Ovary (tissue), 7 donors: ENCODE measurements at regions not wholly inside any gene's neighbourhood (a gene's known extent, or its start where the extent isn't known, plus 50 kb on each side); places are given as distances from the start of the nearest gene placed in this dataset.
"Not testable (repeated sequence)": the region's sequence is repeated elsewhere in the genome, so short reads cannot be mapped to it uniquely, and the experiment has no call there.

Source experiments
- DNase-seq, 5 donors: peaks; one replicate each; pipeline ENCODE4 v3.0.0-alpha.2; 2019 to 2020
- H3K27ac ChIP-seq, 2 donors: fragments of 200-600 bp; one replicate each; pipeline versions ENCODE4 v1.5.1 to v1.8.0; 2019 to 2022
- H3K27me3 ChIP-seq: fragments of 200-600 bp; one replicate; pipeline ENCODE4 v1.8.0; 2022
- H3K36me3 ChIP-seq: fragments of 200-600 bp; sonication (generic); one replicate; pipeline ENCODE4 v1.5.1; 2019
- H3K4me1 ChIP-seq: one replicate; pipeline ENCODE4 v1.8.1; 2013; ENCODE audit warnings: mild to moderate bottlenecking, moderate library complexity; ENCODE audit not compliant: insufficient read depth
- H3K4me3 ChIP-seq: fragments of 200-600 bp; sonication (generic); one replicate; pipeline ENCODE4 v1.5.1; 2017
- H3K9me3 ChIP-seq, 2 donors: fragments of 200-600 bp in 1 of 2; sonication (generic) in 1 of 2; one replicate each; pipeline versions ENCODE4 v1.5.1 to v1.8.1; 2013 to 2019; ENCODE audit warnings: mild to moderate bottlenecking in 1 of 2, moderate library complexity in 1 of 2
- CTCF ChIP-seq, 3 donors: fragments of 450-650 bp in 2 of 3; fragments of 200-600 bp in 1 of 3; IDR thresholded peaks; one replicate each; pipeline versions ENCODE4 v1.5.1 to v1.8.0; 2016 to 2022; ENCODE audit warnings: antibody characterized with exemption in 3 of 3, mild to moderate bottlenecking in 1 of 3
- EP300 ChIP-seq: sonication (generic); formaldehyde crosslinking; IDR thresholded peaks from one replicate; pipeline ENCODE4 v1.6.1; 2017; ENCODE audit warnings: antibody characterized with exemption
- POLR2A ChIP-seq: fragments of 450-650 bp; IDR thresholded peaks from one replicate; pipeline ENCODE4 v1.6.1; 2017; ENCODE audit warnings: antibody characterized with exemption, mild to moderate bottlenecking, moderate library complexity
- WGBS, 3 donors: extraction: QIAGEN DNeasy Blood & Tissue Kit in 1 of 3; methylation state at CpG; one replicate each; pipeline versions ENCODE4 v1.1.5 to v1.1.7; 2013 to 2017; 5-methylcytosine and 5-hydroxymethylcytosine counted together
- intact Hi-C, 4 donors: fragments of 100-400 bp; cut with DNase I; formaldehyde crosslinking; loops; one replicate each; pipeline versions ENCODE4 v1.11.0 to v1.15.1; 2022 to 2023
- donor health status: DM: no; HTN: no; CAD: no; lungs with moderate emphysema.
- donor health status: DM: no; HTN: no; CAD: no.
- donor health status: Bipolar disorder and iron deficiency.
- donor health status: DM: no; HTN: no; CAD: no.
- donor health status: DM: yes; HTN: yes; CAD: no.

- DNase-seq: no peak
- Histone ChIP-seq H3K4me3 (no peak overlapping the region), H3K4me1 (peaks cover 1% of the 10 kb centered on the region), H3K27ac (no peak overlapping the region), H3K27me3 (no peaks in the 10 kb centered on the region), H3K36me3 (no peaks in the 10 kb centered on the region), H3K9me3 (no peaks in the 10 kb centered on the region)
- TF ChIP-seq EP300 (no peak), CTCF (IDR thresholded peaks at IDR 0.05) (no peak), POLR2A (no peak)
- 90 to 96% (median 92%) methylated on average over 19 of the region's 19 CpGs for WGBS, 3 donors
- intact Hi-C loops: loop anchor here in 3 of 4 donors (2.0 to 10.0 kb wide), 5 partner anchors 161 to 331 kb away; no protein-coding TSS in a partner anchor
These were observed 105.6 kb upstream of the TMPRSS2 start for GRCh38 chr21:41613533-41613909.

- WGBS, 3 donors: 18 to 21% (median 19%) methylated on average over 20 to 21 of the region's 21 CpGs
- no peak for TF ChIP-seq EP300
- TF ChIP-seq POLR2A: no peak
- TF ChIP-seq CTCF (IDR thresholded peaks at IDR 0.05): peak; percentile 48 to 81 (median 60)
- Histone ChIP-seq H3K4me1 (peaks cover 1% of the 10 kb centered on the region), H3K4me3 (no peak overlapping the region), H3K9me3 (no peaks in the 10 kb centered on the region), H3K27me3 (no peaks in the 10 kb centered on the region), H3K27ac (peak overlapping the region; percentile 2 to 22), H3K36me3 (no peaks in the 10 kb centered on the region)
- DNase-seq: peak; percentile 74 to 88 (median 79)
- intact Hi-C loops: loop anchor here in 3 of 4 donors (2.0 to 10.0 kb wide), 5 partner anchors 162 to 331 kb away; no protein-coding TSS in a partner anchor
These were observed 104.9 kb upstream of the TMPRSS2 start for GRCh38 chr21:41612674-41613532.

GRCh38 chr21:41611966-41612606 lies 104.1 kb upstream of the TMPRSS2 start:
- TF ChIP-seq CTCF (IDR thresholded peaks at IDR 0.05) (no peak), POLR2A (no peak), EP300 (no peak)
- Histone ChIP-seq H3K4me3 (no peak overlapping the region), H3K27ac (peak overlapping the region; percentile 2 to 22), H3K36me3 (no peaks in the 10 kb centered on the region), H3K4me1 (peaks cover 1% of the 10 kb centered on the region), H3K9me3 (no peaks in the 10 kb centered on the region), H3K27me3 (no peaks in the 10 kb centered on the region)
- no peak for DNase-seq
- intact Hi-C loops: loop anchor here in 3 of 4 donors (2.0 to 10.0 kb wide), 5 partner anchors 163 to 330 kb away; no protein-coding TSS in a partner anchor
- 40 to 47% (median 42%) methylated on average over 10 of the region's 10 CpGs for WGBS, 3 donors

GRCh38 chr21:41611441-41611840 lies 103.5 kb upstream of the TMPRSS2 start:
- H3K36me3 ChIP-seq: no peaks in the 10 kb centered on the region
- no peaks in the 10 kb centered on the region for H3K9me3 ChIP-seq
- no peak overlapping the region for H3K27ac ChIP-seq
- DNase-seq: no peak
- 75 to 80% (median 78%) methylated on average over 5 of the region's 5 CpGs for WGBS, 3 donors
- TF ChIP-seq POLR2A (no peak), CTCF (IDR thresholded peaks at IDR 0.05) (no peak), EP300 (no peak)
- H3K4me3 ChIP-seq: no peak overlapping the region
- no peaks in the 10 kb centered on the region for H3K27me3 ChIP-seq
- H3K4me1 ChIP-seq: peaks cover 1% of the 10 kb centered on the region
- intact Hi-C loops: loop anchor here in 3 of 4 donors (5.0 to 10.0 kb wide), 4 partner anchors 163 to 329 kb away; no protein-coding TSS in a partner anchor

GRCh38 chr21:41610840-41611115 lies 102.8 kb upstream of the TMPRSS2 start:
- not testable (repeated sequence) for H3K27me3 ChIP-seq, H3K27ac ChIP-seq, H3K36me3 ChIP-seq, DNase-seq, H3K4me3 ChIP-seq, H3K4me1 ChIP-seq, H3K9me3 ChIP-seq
- 86 to 90% (median 88%) methylated on average over 12 of the region's 12 CpGs for WGBS, 3 donors
- intact Hi-C loops: loop anchor here in 3 of 4 donors (5.0 to 10.0 kb wide), 4 partner anchors 164 to 328 kb away; no protein-coding TSS in a partner anchor
